HCT116 (cell line): ENCODE measurements at regions not wholly inside any gene's neighbourhood (a gene's known extent, or its start where the extent isn't known, plus 50 kb on each side); places are given as distances from the start of the nearest gene placed in this dataset.

Experiments used
- ATAC-seq: fragments of 200-7000 bp; cut with Tn5 transposase; 2 replicates; pipeline ENCODE4 v1.9.1; 2020; ENCODE audit warnings: mild to moderate bottlenecking, moderate library complexity
- BruUV-seq: library from RNA; stranded (reverse); fragments of 400-500 nt; replicated peaks from 2 replicates; lab custom pipeline; 2021; lab: Mats Ljungman, UMichigan
- CTCF ChIA-PET: fragments of 300-600 bp; sonication (Branson Sonifier 250); formaldehyde crosslinking; loops from one replicate; lab custom pipeline; 2021; ENCODE audit warnings: antibody characterized with exemption; lab: Charles Lee
- POLR2A ChIA-PET: fragments of 300-600, 350-600 bp; sonication (Branson Sonifier 250); formaldehyde crosslinking; loops from one replicate; lab custom pipeline; 2021; ENCODE audit warnings: antibody characterized with exemption; lab: Charles Lee
- RAD21 ChIA-PET, 2 experiments: fragments of 300-600 bp; sonication (Branson Sonifier 250); formaldehyde crosslinking; loops; one replicate each; lab custom pipeline; 2023; ENCODE audit warnings: low total read pairs in 2 of 2; ENCODE audit not compliant: uncharacterized antibody in 2 of 2, unreplicated experiment in 2 of 2, low non-redundant PET in 1 of 2; lab: Charles Lee
- DNase-seq: peaks from one replicate; pipeline ENCODE4 v3.0.0-alpha.2; 2010; ENCODE audit warnings: low read depth, low spot score
- H2AFZ ChIP-seq: fragments of 200-600 bp; shearing (Covaris generic), sonication (generic); 2 replicates; pipeline ENCODE4 v1.6.1; 2017; ENCODE audit warnings: low read depth, mixed run types, mixed read lengths, antibody characterized with exemption, low read length; ENCODE audit not compliant: poor library complexity, severe bottlenecking
- H3K27ac ChIP-seq: 2 replicates; pipeline ENCODE4 v1.5.1; 2012; ENCODE audit warnings: low read depth, low read length
- H3K27me3 ChIP-seq: fragments of 200-600 bp; sonication (generic); 2 replicates; pipeline ENCODE4 v1.6.1; 2016; ENCODE audit warnings: mixed run types, low read length, mixed read lengths; ENCODE audit not compliant: insufficient read depth
- H3K36me3 ChIP-seq, 2 experiments: fragments of 200-500 bp in 1 of 2; fragments of 200-600 bp in 1 of 2; sonication (Bioruptor generic) in 1 of 2; sonication (generic) in 1 of 2; 2 replicates each; pipeline versions ENCODE4 v1.5.1 to v1.6.1; 2014 to 2016; ENCODE audit warnings: low read length in 2 of 2, inconsistent platforms in 1 of 2, mixed read lengths in 1 of 2, mixed run types in 1 of 2; ENCODE audit not compliant: insufficient read depth in 2 of 2, control insufficient read depth in 1 of 2
- H3K4me1 ChIP-seq, 2 experiments: fragments of 200-600 bp in 1 of 2; sonication (generic) in 1 of 2; 2 replicates each; pipeline versions ENCODE4 v1.5.1 to v1.6.1; 2012 to 2017; ENCODE audit warnings: low read length in 2 of 2, inconsistent platforms in 1 of 2, mild to moderate bottlenecking in 1 of 2, mixed read lengths in 1 of 2, mixed run types in 1 of 2, moderate library complexity in 1 of 2; ENCODE audit not compliant: insufficient read depth in 2 of 2, control insufficient read depth in 1 of 2
- H3K4me2 ChIP-seq: fragments of 200-600 bp; sonication (generic); 2 replicates; pipeline ENCODE4 v1.6.1; 2017; ENCODE audit warnings: mixed run types, low read length, mixed read lengths
- H3K4me3 ChIP-seq, 2 experiments: fragments of 200-600 bp in 1 of 2; sonication (generic) in 1 of 2; replicated peaks in 1 of 2; 2 replicates each; pipeline ENCODE4 v1.5.1; 2011 to 2016; ENCODE audit warnings: low read length in 2 of 2, control low read depth in 1 of 2, low read depth in 1 of 2, mild to moderate bottlenecking in 1 of 2, mixed read lengths in 1 of 2, mixed run types in 1 of 2
- H3K79me2 ChIP-seq: fragments of 200-600 bp; sonication (generic); 2 replicates; pipeline ENCODE4 v1.6.1; 2017; ENCODE audit warnings: mild to moderate bottlenecking, mixed run types, low read length, moderate library complexity, mixed read lengths; ENCODE audit not compliant: insufficient read depth
- H3K9ac ChIP-seq: fragments of 200-600 bp; sonication (generic); 2 replicates; pipeline ENCODE4 v1.6.1; 2016; ENCODE audit warnings: low read length, mixed read lengths
- H3K9me2 ChIP-seq: fragments of 200-600 bp; sonication (generic), shearing (Covaris generic); 2 replicates; pipeline ENCODE4 v1.6.1; 2017; ENCODE audit warnings: mixed run types, mild to moderate bottlenecking, moderate library complexity; ENCODE audit not compliant: insufficient read depth
- H3K9me3 ChIP-seq, 2 experiments: fragments of 200-500 bp in 1 of 2; fragments of 200-600 bp in 1 of 2; sonication (Bioruptor generic) in 1 of 2; sonication (generic) in 1 of 2; 2 replicates each; pipeline ENCODE4 v1.6.1; 2014 to 2017; ENCODE audit warnings: low read length in 2 of 2, mixed read lengths in 2 of 2, inconsistent platforms in 1 of 2, low read depth in 1 of 2, mild to moderate bottlenecking in 1 of 2, mixed run types in 1 of 2, moderate library complexity in 1 of 2; ENCODE audit not compliant: control insufficient read depth in 1 of 2, insufficient read depth in 1 of 2
- H4K20me1 ChIP-seq: fragments of 200-600 bp; sonication (generic), shearing (Covaris generic); 2 replicates; pipeline ENCODE4 v1.6.1; 2017; ENCODE audit warnings: mixed run types, mild to moderate bottlenecking, moderate library complexity; ENCODE audit not compliant: insufficient read depth
- CEBPB ChIP-seq: IDR thresholded peaks from 2 replicates; pipeline ENCODE4 v1.6.1; 2012; ENCODE audit warnings: low read depth
- EGR1 ChIP-seq: IDR thresholded peaks from 2 replicates; pipeline ENCODE4 v1.6.1; 2012; ENCODE audit warnings: low read depth
- EZH2 ChIP-seq: fragments of 200-600 bp; sonication (generic); IDR thresholded peaks from 2 replicates; pipeline ENCODE4 v1.6.1; 2017; ENCODE audit warnings: antibody characterized with exemption, mixed run types
- EZH2phosphoT487 ChIP-seq: fragments of 200-600 bp; IDR thresholded peaks from 2 replicates; pipeline ENCODE4 v1.6.1; 2018; ENCODE audit warnings: antibody characterized with exemption, borderline replicate concordance
- FOSL1 ChIP-seq: IDR thresholded peaks from 2 replicates; pipeline ENCODE4 v1.6.1; 2012; ENCODE audit warnings: low read depth
- JUND ChIP-seq: IDR thresholded peaks from 2 replicates; pipeline ENCODE4 v1.6.1; 2012
- POLR2A ChIP-seq: IDR thresholded peaks from 2 replicates; pipeline ENCODE4 v1.7.0; 2011; ENCODE audit warnings: borderline replicate concordance; ENCODE audit not compliant: insufficient read depth, insufficient read length; ENCODE audit errors: extremely low read depth
- POLR2AphosphoS5 ChIP-seq: IDR thresholded peaks from 2 replicates; pipeline ENCODE4 v1.6.1; 2011; ENCODE audit warnings: mild to moderate bottlenecking, low read depth, low read length, moderate library complexity
- SIN3A ChIP-seq: IDR thresholded peaks from 2 replicates; pipeline ENCODE4 v1.6.1; 2012; ENCODE audit warnings: low read depth
- SP1 ChIP-seq: IDR thresholded peaks from 2 replicates; pipeline ENCODE4 v1.6.1; 2012; ENCODE audit warnings: low read depth
- SRF ChIP-seq: IDR thresholded peaks from 2 replicates; pipeline ENCODE4 v1.6.1; 2012; ENCODE audit warnings: low read depth
- TCF7L2 ChIP-seq: IDR thresholded peaks from 2 replicates; pipeline ENCODE4 v1.7.0; 2011; ENCODE audit warnings: borderline replicate concordance, inconsistent platforms; ENCODE audit not compliant: insufficient read depth, insufficient read length; ENCODE audit errors: extremely low read depth
- YY1 ChIP-seq: IDR thresholded peaks from 2 replicates; pipeline ENCODE4 v1.6.1; 2011; ENCODE audit warnings: low read length, low read depth, moderate library complexity, mild to moderate bottlenecking; ENCODE audit not compliant: insufficient replicate concordance; ENCODE audit errors: extremely low read depth
- ZFX ChIP-seq: fragments of 450-650 bp; IDR thresholded peaks from 2 replicates; pipeline ENCODE4 v1.6.1; 2017
- ZNF274 ChIP-seq: fragments of 200-500 bp; sonication (Bioruptor generic); IDR thresholded peaks from 2 replicates; pipeline ENCODE4 v1.6.1; 2014; ENCODE audit warnings: mild to moderate bottlenecking, low read depth, low read length, inconsistent platforms
- intact Hi-C: fragments of 100-400 bp; cut with micrococcal nuclease; formaldehyde crosslinking; loops from 2 replicates; pipeline ENCODE4 v1.10.0; 2022
- TF ChIP-seq, protein P1 (sequence below): IDR thresholded peaks from 2 replicates; pipeline ENCODE4 v1.6.1; 2012
- TF ChIP-seq, protein P2 (sequence below): IDR thresholded peaks from 2 replicates; pipeline ENCODE4 v1.6.1; 2012; ENCODE audit warnings: low read depth
- TF ChIP-seq, protein P3 (sequence below), 3 experiments: fragments of 200-600 bp in 1 of 3; sonication (generic) in 1 of 3; IDR thresholded peaks in 2 of 3; conservative IDR thresholded peaks in 1 of 3; 2 replicates each; pipeline ENCODE4 v1.5.1; 2012 to 2017; ENCODE audit warnings: low read depth in 2 of 3, low read length in 2 of 3, antibody characterized with exemption in 1 of 3, borderline replicate concordance in 1 of 3, control low read depth in 1 of 3, mild to moderate bottlenecking in 1 of 3, mixed read lengths in 1 of 3, mixed run types in 1 of 3, moderate library complexity in 1 of 3; ENCODE audit not compliant: insufficient read depth in 1 of 3
- TF ChIP-seq, protein P4 (sequence below): IDR thresholded peaks from 2 replicates; pipeline ENCODE4 v1.6.1; 2012
- TF ChIP-seq, protein P5 (sequence below): IDR thresholded peaks from 2 replicates; pipeline ENCODE4 v1.6.1; 2011; ENCODE audit warnings: mild to moderate bottlenecking, low read length, moderate library complexity; ENCODE audit not compliant: insufficient replicate concordance; ENCODE audit errors: extremely low read depth

DNA sequence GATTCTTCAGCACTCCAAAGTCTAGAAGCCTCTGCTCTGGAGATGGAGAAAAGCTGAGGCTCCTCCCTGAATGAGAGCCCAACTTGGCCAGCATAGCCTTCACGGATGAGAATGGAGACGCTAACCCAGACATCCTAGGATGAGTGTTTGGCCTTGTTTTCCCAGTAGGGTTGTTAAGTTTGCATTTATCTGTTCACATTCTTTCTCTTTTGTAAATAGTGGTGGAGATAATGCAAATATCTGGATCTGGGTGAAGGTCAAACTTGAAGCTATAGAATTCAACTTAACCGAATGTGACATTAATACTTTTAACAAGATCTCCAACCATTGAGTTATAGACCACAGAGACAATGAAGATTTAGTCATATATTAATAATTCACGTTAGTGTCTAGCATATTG is 53.4 kb upstream of the BZW1 start:
- no peaks in the 10 kb centered on the region for H3K27me3 ChIP-seq
- no peak for ATAC-seq
- H3K4me1 ChIP-seq, result peaks cover 30 to 71% of the 10 kb centered on the region in 2 experiments
- RAD21 ChIA-PET, result no interaction called here
- H3K9me2 ChIP-seq, result no peaks in the 10 kb centered on the region
- no TSS peak for BruUV-seq
- H3K36me3 ChIP-seq, result no peaks in the 10 kb centered on the region
- DNase-seq, result no peak
- CTCF ChIA-PET, result no interaction called here
- TF ChIP-seq, protein P1, sequence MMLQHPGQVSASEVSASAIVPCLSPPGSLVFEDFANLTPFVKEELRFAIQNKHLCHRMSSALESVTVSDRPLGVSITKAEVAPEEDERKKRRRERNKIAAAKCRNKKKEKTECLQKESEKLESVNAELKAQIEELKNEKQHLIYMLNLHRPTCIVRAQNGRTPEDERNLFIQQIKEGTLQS, result no peak
- TF ChIP-seq SP1, result no peak
- TF ChIP-seq, protein P2, sequence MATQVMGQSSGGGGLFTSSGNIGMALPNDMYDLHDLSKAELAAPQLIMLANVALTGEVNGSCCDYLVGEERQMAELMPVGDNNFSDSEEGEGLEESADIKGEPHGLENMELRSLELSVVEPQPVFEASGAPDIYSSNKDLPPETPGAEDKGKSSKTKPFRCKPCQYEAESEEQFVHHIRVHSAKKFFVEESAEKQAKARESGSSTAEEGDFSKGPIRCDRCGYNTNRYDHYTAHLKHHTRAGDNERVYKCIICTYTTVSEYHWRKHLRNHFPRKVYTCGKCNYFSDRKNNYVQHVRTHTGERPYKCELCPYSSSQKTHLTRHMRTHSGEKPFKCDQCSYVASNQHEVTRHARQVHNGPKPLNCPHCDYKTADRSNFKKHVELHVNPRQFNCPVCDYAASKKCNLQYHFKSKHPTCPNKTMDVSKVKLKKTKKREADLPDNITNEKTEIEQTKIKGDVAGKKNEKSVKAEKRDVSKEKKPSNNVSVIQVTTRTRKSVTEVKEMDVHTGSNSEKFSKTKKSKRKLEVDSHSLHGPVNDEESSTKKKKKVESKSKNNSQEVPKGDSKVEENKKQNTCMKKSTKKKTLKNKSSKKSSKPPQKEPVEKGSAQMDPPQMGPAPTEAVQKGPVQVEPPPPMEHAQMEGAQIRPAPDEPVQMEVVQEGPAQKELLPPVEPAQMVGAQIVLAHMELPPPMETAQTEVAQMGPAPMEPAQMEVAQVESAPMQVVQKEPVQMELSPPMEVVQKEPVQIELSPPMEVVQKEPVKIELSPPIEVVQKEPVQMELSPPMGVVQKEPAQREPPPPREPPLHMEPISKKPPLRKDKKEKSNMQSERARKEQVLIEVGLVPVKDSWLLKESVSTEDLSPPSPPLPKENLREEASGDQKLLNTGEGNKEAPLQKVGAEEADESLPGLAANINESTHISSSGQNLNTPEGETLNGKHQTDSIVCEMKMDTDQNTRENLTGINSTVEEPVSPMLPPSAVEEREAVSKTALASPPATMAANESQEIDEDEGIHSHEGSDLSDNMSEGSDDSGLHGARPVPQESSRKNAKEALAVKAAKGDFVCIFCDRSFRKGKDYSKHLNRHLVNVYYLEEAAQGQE, result no peak
- TF ChIP-seq SIN3A, result no peak
- TF ChIP-seq YY1, result no peak
- no peak for TF ChIP-seq ZFX
- TF ChIP-seq EZH2, result no peak
- TF ChIP-seq JUND, result no peak
- TF ChIP-seq POLR2AphosphoS5, result no peak
- TF ChIP-seq, protein P3, sequence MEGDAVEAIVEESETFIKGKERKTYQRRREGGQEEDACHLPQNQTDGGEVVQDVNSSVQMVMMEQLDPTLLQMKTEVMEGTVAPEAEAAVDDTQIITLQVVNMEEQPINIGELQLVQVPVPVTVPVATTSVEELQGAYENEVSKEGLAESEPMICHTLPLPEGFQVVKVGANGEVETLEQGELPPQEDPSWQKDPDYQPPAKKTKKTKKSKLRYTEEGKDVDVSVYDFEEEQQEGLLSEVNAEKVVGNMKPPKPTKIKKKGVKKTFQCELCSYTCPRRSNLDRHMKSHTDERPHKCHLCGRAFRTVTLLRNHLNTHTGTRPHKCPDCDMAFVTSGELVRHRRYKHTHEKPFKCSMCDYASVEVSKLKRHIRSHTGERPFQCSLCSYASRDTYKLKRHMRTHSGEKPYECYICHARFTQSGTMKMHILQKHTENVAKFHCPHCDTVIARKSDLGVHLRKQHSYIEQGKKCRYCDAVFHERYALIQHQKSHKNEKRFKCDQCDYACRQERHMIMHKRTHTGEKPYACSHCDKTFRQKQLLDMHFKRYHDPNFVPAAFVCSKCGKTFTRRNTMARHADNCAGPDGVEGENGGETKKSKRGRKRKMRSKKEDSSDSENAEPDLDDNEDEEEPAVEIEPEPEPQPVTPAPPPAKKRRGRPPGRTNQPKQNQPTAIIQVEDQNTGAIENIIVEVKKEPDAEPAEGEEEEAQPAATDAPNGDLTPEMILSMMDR (IDR thresholded peaks at IDR 0.05 in 2 of 3, conservative IDR thresholded peaks at IDR 0.05 in 1 of 3; ENCODE audit: borderline replicate concordance in 1 of 3, insufficient read depth in 1 of 3, low read depth in 2 of 3, low read length in 2 of 3), result no peak
- TF ChIP-seq EZH2phosphoT487, result no peak
- TF ChIP-seq TCF7L2, result no peak
- no peak for TF ChIP-seq SRF
- no peak for TF ChIP-seq POLR2A
- TF ChIP-seq, protein P4, sequence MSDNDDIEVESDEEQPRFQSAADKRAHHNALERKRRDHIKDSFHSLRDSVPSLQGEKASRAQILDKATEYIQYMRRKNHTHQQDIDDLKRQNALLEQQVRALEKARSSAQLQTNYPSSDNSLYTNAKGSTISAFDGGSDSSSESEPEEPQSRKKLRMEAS, result no peak
- TF ChIP-seq CEBPB, result no peak
- TF ChIP-seq ZNF274, result no peak
- TF ChIP-seq FOSL1, result no peak
- TF ChIP-seq, protein P5, sequence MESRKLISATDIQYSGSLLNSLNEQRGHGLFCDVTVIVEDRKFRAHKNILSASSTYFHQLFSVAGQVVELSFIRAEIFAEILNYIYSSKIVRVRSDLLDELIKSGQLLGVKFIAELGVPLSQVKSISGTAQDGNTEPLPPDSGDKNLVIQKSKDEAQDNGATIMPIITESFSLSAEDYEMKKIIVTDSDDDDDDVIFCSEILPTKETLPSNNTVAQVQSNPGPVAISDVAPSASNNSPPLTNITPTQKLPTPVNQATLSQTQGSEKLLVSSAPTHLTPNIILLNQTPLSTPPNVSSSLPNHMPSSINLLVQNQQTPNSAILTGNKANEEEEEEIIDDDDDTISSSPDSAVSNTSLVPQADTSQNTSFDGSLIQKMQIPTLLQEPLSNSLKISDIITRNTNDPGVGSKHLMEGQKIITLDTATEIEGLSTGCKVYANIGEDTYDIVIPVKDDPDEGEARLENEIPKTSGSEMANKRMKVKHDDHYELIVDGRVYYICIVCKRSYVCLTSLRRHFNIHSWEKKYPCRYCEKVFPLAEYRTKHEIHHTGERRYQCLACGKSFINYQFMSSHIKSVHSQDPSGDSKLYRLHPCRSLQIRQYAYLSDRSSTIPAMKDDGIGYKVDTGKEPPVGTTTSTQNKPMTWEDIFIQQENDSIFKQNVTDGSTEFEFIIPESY, result no peak
- no peak for TF ChIP-seq EGR1
- no peaks in the 10 kb centered on the region for H3K9me3 ChIP-seq
- no peaks in the 10 kb centered on the region for H3K79me2 ChIP-seq
- H3K4me3 ChIP-seq, result no peak overlapping the region
- no peaks in the 10 kb centered on the region for H4K20me1 ChIP-seq
- H3K9ac ChIP-seq, result no peak overlapping the region
- POLR2A ChIA-PET, result no interaction called here
- intact Hi-C loops, result no loop called here
- H3K4me2 ChIP-seq, result no peak overlapping the region
- no peak overlapping the region for H3K27ac ChIP-seq
- H2AFZ ChIP-seq, result no peak overlapping the region
